ENCODE measurements at regions not wholly inside any gene's neighbourhood (a gene's known extent, or its start where the extent isn't known, plus 50 kb on each side); places are given as distances from the start of the nearest gene placed in this dataset.

GRCh38 chr2:134132490-134132857 is 121.4 kb upstream of the MGAT5 start:
- DNase-seq = no peak

DNA sequence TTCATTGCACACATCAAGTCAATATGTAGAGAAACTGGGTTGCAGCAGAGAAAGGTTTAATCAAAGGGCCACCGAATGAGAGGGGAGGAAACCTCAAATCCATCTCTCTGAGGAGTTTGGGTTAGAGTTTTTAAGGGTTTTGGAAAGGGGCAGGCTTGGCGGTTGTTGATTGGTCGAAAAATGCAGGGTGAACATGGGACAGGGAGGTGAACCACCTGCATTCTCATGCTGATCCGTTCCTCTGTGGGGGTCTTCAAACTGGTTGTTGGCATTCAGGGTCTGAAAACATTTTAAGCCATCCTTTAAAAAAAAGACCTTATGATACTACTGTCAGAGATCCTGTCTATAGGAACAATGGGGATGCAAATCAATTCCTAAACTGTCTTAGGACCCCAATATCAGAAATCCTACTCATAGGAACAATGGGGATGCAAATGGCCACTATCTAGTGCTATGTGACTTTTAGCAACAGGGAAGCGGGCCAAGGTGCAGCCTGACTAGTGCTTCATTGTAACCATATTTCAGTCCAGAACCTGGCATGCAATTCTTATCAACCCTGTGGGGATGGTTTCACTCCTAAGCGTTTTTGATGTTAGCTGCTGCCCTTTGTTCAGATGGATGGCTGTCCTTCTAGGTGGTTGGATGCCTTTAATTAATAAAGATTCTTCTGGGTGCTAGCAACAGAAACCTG is 120.1 kb upstream of the MGAT5 start:
- DNase-seq = no peak

GRCh38 chr2:134134313-134134706 is 119.6 kb upstream of the MGAT5 start:
- DNase-seq = no peak

- no peak for DNase-seq
These were observed 119.0 kb upstream of the MGAT5 start for GRCh38 chr2:134134827-134135226.

DNA sequence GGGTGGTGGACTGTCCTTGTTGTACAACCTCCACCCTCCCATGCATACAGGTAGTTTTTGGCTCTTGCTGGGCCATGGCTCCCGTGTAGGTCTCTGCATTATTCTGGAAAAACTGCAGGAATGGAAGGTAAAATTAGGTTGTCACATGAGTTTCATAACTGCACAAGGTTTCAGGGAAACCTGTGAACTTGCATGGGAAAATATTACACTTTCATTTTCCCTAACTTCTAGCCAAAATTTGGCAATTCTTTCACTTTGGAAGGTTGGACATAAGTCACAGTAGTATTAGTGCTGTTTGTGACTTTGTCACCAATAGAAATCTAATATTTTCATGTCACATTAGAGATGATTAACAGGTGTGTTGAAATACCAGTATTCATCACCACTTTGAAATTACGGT is 118.1 kb upstream of the MGAT5 start:
- DNase-seq = no peak

GRCh38 chr2:134136731-134137130 is 117.1 kb upstream of the MGAT5 start:
- no peak for DNase-seq

GRCh38 chr2:134137182-134137611 is 116.7 kb upstream of the MGAT5 start:
- DNase-seq = no peak

- DNase-seq = no peak
These were observed 115.8 kb upstream of the MGAT5 start for GRCh38 chr2:134138115-134138514.

DNA sequence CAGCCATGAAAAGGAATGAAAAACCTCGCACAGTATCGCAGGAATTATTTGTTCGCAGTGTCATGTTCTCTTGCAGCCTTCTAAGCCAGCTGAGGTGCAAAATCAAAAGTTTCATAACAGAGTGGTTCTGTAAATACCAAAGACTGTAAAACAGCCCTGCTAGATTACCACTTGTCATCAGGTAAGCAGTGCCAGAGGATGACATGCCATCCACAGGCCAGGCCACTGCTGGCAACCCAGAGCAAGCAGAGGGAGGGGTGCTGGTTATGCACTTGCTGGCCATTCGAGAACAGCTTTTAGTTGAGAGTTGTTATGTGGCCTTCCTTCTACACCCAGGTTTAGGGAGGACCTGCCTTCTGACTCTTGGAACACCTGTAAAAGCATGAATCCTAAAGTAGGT is 114.3 kb upstream of the MGAT5 start:
- no peak for DNase-seq

GRCh38 chr2:134140251-134140661 is 113.6 kb upstream of the MGAT5 start:
- DNase-seq = no peak

DNA sequence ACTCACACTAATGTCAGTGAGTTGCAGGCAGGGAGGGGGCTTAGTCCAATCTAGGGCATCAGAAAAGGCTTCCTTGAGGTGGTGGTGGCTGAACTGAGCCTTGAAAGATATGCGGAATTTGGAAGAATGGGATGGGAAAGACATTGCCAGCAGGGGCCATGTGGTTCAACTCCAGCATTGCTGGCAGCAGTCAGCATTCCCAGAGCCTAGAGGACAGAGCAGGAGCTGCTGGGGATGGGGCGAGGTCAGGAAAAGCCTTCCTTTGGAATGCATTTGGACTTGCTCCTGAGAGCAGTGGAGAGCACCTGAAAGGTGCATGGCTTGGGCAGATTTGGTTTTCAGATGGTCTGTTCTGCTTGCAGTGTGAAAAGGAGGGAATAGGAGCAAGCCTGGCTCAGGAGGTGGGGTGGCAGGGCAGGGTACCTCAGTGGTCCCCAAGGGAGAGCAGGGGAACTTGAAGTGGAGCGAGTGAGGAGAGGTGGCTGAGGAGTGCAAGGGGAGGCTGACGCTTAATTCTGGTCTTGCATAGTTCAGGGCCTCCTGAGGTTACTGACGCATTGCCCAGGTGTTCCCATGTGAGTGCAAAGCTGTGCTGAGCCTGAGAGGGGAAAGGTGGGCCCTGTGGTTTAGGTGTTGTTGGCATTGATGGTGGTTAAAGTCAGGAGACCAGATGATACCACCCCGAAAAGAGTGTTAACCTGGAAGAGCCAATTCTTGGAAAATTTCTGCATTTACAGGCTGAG is 112.1 kb upstream of the MGAT5 start:
- no peak for DNase-seq

DNA sequence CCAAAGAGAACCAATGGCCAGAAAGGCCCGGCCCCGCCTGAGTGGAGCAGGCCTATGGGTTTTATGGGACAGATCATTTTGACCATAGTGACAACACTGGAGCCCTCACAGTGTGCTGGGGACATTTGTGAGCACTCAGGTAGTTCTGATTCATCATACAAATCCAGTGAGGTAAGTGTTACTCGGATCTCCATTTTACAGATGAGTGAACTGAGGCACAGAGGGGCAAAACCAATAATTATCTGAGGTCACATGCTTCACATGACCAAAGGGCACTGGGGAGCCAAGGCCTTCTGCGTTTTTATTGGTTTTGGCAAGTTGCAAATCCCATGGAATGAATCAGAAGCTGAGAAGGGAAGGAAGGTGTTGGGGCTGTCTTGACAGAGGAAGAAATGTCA is 111.5 kb upstream of the MGAT5 start:
- no peak for DNase-seq

DNA sequence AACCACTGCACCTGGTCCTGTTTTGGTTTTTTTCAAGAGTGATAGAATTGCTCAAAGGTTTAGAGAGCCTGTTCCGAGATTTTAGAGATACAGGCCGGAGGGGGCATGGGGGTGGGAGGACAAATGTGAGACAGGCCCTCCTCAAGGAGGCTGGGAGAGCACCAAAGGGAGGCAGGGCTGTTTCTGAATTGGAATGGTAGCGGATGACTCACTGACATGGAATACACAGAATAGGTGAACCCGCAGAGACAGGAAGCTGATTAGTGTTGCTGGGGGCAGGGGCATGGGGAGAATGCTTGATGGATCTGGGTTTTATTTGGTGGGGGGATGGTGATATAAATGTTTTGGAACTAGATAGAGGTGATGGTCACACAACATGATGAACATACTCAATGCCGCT is 111.0 kb upstream of the MGAT5 start:
- DNase-seq = no peak

DNA sequence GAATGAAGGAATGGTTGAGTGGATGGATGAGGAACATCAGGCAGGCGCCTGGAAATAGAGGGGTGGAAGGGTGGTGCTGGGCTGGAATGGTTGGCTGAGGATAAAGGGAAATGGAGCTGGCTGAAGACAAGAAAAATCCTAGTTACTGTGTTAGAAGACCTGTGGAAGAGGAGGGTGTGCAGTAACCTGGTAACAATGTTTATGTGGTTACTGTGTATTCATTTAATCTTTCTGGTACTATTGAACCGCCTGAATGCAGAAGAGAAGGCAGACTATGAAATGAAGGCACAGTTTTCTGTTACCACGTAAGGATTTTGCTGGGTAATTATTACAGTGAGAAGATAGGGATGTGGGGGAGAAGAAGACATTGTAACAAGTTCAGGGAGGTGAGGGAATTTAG is 110.3 kb upstream of the MGAT5 start:
- DNase-seq = no peak

- DNase-seq = peak; percentile 33
These were observed 109.7 kb upstream of the MGAT5 start for GRCh38 chr2:134144081-134144596.

DNA sequence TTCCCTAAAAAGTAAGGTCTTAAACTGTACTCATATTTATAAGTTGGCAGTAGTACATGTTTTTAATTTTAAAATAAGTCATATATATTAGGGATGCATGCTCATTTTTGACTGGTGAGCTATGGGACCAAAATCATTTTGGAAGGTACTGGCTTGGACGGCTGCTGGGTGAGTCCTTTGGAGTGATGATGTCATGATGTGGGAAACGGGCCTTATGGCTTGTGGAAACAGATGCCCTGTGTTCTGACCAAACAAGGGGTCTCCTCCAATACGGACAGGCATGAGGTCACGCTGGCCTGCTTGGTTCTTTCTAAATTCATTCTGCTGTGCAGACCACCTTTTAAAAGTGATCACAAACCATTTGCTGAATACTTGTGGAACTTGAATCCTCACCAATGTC is 109.2 kb upstream of the MGAT5 start:
- no peak for DNase-seq

DNA sequence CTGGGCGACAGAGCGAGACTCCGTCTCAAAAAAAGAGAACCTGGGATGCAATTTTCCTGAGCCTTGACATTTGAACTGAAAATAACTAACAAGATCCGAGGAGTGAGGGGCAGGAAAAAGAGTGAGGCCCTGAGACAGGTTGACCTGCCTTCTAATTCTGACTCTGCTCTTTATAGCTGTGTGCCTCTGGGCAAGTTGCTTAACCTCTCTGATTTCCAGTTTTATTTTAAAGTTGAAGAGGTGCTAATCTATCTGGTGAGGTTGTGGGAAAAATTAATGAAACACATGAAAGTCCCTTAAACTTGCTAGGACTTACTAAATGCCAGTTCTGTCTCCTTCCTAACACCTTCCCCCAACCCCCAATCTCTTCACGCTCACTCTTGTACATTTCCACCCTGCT is 108.4 kb upstream of the MGAT5 start:
- DNase-seq = no peak

DNA sequence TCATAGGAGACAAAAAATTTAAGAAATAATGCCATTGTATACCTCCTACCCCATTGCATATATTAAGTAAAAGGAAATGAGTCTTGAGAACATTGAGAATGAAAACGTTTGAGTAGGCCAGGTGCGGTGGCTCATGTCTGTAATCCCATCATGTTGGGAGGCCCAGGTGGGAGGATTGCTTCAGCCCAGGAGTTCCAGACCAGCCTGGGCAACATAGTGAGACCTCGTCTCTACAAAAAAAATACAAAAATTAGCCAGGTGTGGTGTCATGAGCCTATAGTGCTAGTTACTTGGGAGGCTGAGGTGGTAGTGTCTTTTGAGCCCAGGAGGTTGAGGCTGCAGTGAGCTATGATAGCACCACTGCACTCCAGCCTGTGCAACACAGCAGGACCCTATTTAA is 107.7 kb upstream of the MGAT5 start:
- no peak for DNase-seq

GRCh38 chr2:134146620-134147019 is 107.3 kb upstream of the MGAT5 start:
- DNase-seq = no peak

DNA sequence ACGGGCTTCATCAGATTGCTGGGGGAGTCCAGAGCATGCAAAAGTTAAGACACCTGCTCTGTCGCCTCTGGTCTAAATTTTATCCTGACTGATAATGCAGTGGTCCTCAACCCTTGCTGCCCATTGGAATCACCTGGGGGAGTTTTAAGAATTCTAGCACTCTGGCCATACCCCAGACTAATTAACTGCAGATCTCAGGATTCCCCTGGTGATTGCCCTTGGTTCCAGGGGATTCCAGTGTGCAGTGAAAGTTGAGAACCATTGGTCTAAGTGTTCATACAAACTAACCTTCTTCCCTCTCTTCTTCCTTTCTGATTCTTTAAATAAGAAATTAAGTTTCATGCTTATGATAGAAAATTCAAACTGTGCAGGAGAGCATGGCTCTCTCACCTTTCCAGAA is 105.7 kb upstream of the MGAT5 start:
- no peak for DNase-seq

GRCh38 chr2:134148843-134149472 is 104.9 kb upstream of the MGAT5 start:
- peak; percentile 56 for DNase-seq

DNA sequence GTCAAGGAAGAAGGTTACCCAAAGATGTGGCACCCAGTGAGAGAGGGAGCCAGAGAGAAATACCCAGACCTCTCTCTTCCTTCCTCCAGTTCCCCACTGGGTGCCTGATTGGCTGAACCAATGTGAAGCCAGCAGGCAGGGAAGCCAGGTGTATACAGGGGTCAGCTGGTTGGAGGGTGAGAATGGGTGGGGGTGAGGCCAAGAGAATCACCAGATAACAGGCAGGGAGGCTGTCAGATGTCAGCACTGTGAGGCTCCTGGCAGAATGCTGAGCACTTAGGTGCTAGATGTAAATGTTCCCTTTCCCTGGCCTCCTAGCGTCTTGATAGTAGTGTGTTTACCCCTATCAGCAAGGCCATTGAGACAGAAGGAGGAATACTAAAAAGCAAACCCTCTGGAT is 104.0 kb upstream of the MGAT5 start:
- DNase-seq = no peak

DNA sequence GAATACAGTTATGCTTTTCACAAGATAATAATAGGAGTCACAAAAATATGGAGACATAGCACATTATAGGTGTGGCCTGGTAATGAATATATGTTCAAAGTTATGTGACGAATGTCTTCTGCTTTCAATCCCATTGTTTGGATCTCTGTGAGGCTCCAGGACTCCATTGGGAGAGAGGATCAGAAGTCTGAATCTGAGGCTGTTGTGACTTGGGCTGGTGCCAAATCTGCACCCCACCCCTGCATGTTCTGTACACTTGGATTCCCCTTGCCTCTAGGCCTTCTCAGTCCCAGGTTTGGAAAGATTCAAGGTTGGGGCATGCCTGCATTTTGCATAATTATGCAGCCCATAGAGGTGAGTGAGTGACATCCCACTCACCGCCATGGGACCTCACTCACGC is 103.1 kb upstream of the MGAT5 start:
- no peak for DNase-seq

All from DMS 273 treated with DMSO at 0.1 percent for 48 hours (cell line).